ENCODE measurements at regions not wholly inside any gene's neighbourhood (a gene's known extent, or its start where the extent isn't known, plus 50 kb on each side); places are given as distances from the start of the nearest gene placed in this dataset.
"Not testable (repeated sequence)": the region's sequence is repeated elsewhere in the genome, so short reads cannot be mapped to it uniquely, and the experiment has no call there.

- DNase-seq: no peak
Observed at GRCh38 chr1:229118477-229119061, 152.3 kb upstream of the RAB4A start.

- DNase-seq: no peak
Observed at GRCh38 chr1:229119161-229119560, 151.8 kb upstream of the RAB4A start.

DNA sequence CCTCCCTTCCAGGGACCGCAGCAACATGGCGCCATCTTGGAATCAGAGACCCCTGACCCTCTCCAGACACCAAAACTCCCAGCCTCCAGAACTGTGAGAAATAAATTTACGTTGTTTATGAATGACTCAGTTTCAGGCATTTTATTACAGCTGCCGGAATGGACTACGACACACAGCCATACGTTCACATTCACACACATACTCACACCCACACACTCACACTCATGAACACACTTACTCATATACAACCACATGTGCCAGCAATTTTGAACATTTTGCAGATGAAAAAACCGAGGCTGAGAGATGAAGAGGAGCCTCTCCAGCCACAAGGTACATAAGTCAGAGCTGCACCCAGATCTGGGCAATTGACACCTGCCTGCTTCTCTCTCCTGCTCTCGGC lies 151.0 kb upstream of the RAB4A start:
- DNase-seq: no peak

- DNase-seq: no peak
Observed at GRCh38 chr1:229121845-229122436, 149.0 kb upstream of the RAB4A start.

- no peak for DNase-seq
Observed at GRCh38 chr1:229122606-229123005, 148.3 kb upstream of the RAB4A start.

DNA sequence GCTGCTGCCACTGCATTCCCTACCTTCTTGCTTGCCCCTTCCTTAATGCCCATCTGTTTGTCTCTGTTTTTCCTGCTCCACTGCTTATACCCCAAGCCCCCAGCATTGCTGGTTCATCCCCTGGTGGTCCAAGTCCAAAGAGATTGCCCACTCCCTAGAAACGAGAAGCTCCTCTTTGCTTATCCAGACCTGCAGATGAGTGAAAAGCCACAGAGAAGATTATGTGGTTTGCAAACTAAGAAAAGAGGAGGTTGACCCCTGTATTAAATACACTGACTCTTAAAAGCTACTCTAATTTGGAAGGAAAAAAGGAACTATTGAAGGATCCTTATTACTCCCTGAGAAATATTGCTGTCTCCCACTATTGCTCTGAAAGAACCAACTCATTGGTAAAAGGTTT lies 146.8 kb upstream of the RAB4A start:
- no peak for DNase-seq

DNA sequence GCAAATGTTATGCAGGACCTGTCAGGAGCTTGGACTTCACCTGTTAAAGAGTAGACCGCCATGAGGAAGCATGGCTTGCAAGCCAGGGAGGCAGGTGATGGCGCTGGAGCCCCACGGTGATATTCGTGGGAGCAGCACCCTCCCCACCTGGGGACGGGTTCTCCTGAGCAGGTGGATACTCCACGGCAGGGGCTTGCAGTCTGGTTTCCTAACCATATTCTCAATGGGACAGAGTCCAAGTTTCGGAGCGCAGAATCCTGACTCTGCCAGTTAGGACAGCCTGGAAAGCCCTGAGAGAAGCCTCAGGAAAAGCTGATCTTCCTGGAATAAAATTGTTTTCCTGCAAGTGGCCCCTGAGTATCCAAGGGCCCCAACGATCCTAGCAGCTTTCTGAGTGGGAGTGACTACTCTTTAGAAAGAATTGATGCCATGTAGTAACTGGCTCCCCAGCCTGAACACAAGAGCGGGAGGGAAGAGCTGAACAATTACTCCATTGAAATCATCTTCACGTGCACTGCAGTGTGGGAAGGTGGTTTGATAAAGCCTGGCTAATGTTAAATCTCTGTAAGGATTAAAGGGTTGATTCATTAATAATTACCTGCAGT lies 146.3 kb upstream of the RAB4A start:
- DNase-seq: no peak

- peak; percentile 44 for DNase-seq
Observed at GRCh38 chr1:229127301-229127700, 143.6 kb upstream of the RAB4A start.

DNA sequence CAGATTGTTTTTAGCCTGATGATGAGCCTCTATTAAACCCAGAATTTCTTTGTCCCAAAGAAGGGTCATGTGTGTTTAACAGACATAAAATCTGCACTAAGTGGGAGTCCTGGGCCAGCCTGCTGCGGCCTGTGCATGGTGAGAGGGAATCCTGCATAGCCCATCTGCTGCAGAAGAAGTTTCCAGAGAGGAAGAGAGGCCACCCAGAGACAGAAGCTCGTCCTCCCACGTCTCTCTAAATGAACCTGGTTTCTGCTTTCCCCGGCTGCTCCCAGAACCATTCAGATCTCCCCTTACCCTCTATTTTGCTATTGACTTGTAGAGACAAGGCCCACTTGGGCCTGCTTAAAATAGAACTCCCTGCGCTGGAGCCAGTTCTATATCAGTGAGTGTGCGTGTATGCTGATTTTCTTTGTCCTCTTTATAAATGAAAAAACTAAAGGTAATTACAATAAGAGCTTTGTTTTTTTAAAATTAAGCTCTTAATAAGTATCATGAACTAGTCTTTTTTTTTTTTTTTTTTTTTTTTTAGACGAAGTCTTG lies 142.8 kb upstream of the RAB4A start:
- no peak for DNase-seq

GRCh38 chr1:229129301-229130027 lies 141.4 kb upstream of the RAB4A start:
- peak; percentile 35 for DNase-seq

DNA sequence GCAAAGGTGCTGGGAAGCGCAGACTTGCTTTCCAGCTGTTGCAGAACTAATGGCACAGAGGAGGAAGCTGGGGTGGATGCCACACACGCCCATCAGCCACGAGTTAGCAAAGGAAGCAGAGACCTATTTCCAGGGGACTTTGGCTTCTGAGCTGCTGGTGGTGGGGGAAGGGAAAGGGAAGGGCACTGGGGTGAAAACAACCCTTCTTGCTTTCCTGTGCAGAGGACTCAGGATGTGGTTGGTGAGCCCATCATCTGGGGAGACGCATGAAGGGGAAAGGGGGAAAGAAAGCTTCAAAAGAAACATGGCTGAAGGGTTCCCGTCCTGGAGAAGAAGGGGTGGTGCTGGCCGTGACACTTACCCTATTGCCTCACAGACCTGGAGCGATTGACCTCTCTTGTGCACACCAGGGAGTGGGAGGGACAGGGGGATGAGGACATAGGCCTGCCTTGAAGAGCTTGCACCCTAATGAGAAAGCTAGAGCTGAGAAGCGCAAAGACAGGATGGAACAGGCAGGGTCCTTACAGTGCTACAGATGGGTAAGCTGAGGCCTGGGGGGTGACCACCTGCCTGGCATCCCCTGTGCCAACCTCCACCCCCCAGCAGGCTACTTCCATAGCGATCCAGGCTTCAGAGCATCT lies 140.8 kb upstream of the RAB4A start:
- peak; percentile 9 for DNase-seq

DNA sequence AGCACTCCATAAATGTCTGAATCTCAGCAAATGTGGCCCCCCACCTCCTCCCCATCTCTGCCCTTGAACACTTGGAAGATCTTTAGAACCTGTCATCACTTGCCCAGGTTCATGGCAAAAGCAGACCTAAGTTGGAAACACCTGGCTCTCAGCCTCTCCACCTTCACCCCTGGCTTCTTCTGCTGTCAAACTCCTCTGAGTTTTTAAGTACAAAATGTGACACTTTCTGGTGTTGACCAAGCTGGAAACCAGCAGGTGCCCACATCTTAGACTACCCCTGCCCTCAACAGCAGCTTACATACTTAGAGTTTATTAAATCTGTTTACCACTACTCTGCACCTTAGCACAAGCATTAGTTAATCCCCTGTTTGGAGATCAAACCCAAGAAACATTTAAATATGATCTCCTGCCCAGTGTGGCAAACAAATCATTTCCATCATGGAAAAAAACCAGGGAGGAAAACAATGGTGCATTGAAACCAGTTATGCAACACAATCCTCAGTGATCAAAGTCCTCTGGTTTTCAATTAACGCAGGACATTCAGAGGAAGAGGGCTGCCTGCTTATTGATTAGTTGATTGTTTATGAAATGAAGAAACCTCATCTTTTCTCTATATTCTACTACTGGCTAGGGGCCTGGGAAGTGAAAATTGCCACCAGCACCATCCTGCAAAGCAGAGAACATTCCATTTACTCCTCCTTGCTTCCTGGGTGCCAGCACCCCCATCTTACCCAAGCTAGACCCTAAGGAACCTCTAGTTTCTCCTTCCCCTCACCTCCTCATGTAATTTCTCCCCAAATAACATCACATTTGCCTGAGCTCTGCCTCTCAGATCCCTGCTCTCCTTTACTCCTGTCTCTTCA lies 139.4 kb upstream of the RAB4A start:
- no peak for DNase-seq

DNA sequence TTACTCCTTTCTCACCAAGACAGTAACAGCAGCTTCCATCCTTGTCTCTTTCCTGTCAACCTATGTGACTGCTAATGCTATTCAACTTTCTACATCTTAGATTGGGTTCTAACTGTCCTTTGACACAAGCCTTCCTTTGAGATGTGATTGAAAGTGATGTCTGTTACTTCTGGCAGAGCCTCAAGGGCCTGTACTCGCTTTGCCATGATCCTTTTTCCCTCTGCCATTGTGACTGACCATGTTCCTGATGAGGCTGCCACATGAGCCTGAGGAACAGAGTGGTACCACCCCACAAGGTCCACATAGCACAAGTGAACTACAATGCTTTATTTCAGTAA lies 138.8 kb upstream of the RAB4A start:
- DNase-seq: no peak

DNA sequence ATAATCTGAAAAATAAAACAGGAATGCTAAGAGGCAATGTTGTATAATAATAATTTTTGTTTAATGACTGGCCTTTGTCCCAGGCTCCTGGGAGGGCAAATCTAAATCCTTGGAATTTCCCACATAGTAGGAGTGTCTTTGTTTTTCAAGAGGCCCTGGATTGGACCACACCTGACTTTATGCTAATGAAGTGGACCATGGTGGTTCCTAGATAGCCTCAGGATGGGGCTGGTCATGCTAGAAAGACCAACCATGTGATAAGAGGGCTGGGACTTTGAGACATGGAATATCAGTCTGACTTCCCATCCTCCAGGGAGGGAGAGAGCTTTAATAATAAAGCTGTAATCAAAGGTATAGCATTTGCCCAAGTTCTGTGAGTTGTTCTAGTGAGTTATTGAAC lies 138.2 kb upstream of the RAB4A start:
- DNase-seq: no peak

DNA sequence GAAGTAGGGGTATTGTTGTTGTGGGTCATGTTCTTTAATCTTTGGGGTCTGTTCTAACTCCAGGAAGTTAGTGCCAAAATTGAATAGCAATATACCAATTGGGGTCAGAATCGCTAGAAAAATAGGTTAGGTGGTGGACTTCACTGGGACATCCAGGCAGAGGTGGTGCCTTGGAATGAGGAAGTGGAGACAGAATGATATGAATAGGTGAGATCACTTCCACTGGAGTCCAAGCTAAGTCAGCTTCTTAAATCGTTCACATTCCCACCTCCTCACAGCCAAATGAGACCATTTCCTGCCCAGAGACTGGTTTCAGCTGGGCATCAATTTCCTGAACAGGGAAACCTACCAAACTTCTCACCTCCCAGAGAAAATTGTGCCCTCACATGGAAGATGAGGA lies 137.8 kb upstream of the RAB4A start:
- no peak for DNase-seq

DNA sequence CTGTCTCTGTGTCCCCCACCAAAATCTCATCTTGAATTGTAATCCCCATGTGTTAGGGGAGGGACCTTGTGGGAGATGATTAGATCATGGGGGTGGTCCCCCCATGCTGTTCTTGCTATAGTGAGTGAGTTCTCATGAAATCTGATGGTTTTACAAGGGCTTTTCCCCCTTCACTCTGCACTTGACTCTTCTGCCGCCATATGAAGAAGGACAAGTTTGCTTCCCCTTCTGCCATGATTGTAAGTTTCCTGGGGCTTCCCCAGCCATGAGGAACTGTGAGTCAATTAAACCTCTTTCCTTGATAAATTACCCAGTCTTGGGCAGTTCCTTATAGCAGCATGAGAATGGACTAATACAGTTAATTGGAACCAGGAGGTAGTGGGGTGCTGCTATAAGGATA lies 137.1 kb upstream of the RAB4A start:
- DNase-seq: no peak

DNA sequence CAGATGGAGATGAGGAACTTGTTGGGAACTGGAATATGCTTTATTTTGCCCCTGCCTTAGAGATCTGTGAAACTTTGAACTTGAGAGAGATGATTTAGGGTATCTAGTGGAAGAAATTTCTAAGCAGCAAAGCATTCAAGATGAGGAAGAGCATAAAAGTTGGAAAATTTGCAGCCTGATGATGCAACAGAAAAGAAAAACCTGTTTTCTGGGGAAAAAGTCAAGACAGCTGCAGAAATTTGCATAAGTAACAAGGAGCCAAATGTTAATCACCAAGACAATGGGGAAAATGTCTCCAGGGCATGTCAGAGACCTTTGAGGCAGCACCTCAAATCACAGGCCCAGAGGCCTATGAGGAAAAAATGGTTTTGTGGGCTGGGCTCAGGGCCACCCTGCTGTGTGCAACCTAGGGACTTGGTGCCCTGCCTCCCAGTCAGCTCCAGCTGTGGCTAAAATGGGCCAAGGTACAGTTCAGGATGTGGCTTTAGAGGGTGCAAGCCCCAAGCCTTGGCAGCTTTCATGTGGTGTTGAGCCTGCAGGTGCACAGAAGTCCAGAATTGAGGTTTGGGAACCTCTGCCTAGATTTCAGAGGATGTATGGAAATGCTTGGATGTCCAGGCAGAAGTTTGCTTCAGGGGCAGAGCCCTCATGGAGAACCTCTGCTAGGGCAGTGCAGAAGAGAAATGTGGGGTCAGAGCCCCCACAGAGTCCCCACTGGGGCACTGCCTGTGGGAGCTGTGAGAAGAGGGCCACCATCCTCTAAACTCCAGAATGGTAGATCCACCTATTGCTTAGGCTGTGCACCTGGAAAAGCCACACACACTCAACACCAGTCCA lies 136.3 kb upstream of the RAB4A start:
- DNase-seq: not testable (repeated sequence)

- no peak for DNase-seq
Observed at GRCh38 chr1:229135773-229136172, 135.1 kb upstream of the RAB4A start.

DNA sequence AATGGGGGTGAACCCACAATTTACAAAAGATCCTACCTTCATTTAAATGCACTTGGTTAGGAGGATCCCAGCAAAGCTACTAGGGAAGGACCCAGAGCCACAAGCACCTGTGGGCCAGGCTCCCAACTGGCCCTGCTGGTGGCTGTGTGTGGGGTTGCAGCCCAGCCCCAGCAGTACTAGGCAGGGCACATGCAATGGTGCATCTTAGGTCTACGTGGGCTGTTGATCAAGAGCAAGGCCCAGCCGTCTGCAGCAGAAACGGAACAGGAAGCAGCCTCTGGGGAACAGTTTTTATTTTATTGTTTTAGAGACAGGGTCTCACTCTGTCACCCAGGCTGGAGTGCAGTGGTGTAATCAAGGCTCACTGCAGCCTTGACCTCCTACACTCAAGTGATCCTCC lies 134.1 kb upstream of the RAB4A start:
- no peak for DNase-seq

GRCh38 chr1:229137271-229137670 lies 133.6 kb upstream of the RAB4A start:
- no peak for DNase-seq

DNA sequence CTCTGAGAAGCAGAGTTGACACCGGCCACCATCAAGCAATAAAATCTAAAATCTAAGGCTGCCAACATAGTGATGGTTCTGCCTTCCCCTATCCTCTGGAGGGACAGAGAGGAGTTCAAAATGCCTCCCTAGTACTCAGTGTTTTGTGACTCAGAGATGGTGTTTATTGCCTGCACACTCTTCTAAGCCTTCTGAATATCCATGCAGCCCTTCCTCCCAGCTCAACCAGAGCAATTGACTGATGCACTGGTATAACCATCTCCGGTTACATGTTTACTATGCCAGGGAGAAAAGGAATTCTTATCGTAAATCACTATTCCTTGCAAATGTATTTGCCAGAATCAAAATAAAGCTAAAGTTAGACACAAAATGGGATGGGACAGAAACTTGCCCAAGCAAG lies 132.9 kb upstream of the RAB4A start:
- DNase-seq: no peak

All from stimulated activated CD4-positive, alpha-beta T cell treated with anti-CD3 and anti-CD28 coated beads, Interleukin-15, amount 100 ng/mL, for 24 hours (primary cell).